HG03378 (cell line): ENCODE measurements at regions not wholly inside any gene's neighbourhood (a gene's known extent, or its start where the extent isn't known, plus 50 kb on each side); places are given as distances from the start of the nearest gene placed in this dataset.

Source experiments
- ATAC-seq: cut with Tn5 transposase; IDR thresholded peaks from one replicate; pipeline ENCODE4 v1.9.1; 2021; ENCODE audit warnings: mild to moderate bottlenecking, moderate library complexity; ENCODE audit not compliant: unreplicated experiment

- no peak for ATAC-seq
Measured at GRCh38 chr17:79361873-79362771, 248.7 kb downstream of the RBFOX3 start.

DNA sequence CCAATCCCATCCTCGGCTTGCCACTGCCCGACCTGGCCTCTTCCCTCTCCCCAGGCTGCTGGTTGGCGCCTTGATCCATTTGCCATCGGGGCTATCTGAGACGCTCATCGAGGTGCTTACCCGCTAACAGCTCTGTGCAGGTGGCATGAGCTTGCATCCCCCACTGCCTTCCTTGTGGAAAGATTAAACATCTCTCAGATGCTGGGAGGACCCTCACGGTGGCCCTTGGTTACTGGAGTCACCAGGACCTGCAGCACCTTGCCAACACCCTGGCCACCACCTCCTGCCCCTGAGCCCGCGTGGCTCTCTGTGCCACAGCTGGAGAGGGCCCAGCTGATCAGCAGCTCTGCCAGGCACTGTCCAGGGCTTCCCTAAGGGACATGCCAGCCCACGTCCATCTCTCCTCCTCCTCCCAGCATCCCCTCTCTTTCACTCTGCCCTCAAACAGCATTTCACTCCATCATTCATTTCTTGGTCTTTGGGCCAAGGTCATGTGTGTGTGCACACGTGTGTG is 249.6 kb downstream of the RBFOX3 start:
- no peak for ATAC-seq

GRCh38 chr17:79360196-79360595 is 250.7 kb downstream of the RBFOX3 start:
- no peak for ATAC-seq

- no peak for ATAC-seq
Measured at GRCh38 chr17:79356839-79357447, 253.9 kb downstream of the RBFOX3 start.

DNA sequence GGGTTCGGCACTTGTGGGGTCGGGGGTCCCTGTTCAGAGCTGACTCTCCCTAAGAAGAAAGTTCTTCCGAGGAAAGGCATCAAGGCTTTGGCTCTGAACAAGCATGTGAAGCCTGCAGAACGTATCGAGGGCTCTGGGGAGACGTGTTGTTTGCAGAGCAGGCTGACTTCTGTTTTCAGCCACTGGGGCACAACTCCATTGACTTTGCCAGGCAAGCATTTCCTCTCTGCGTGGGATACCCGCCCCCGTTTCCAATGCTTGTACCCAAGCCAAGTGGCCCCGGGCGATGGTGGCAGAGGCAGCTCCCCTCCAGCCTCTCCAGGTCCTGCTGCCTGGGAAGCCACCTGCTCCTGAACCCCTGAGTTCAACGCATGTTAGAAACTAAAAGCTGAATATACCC is 255.7 kb downstream of the RBFOX3 start:
- ATAC-seq = no peak

GRCh38 chr17:79354173-79354820 is 256.6 kb downstream of the RBFOX3 start:
- ATAC-seq = no peak

GRCh38 chr17:79353548-79353947 is 257.3 kb downstream of the RBFOX3 start:
- ATAC-seq = no peak

- no peak for ATAC-seq
Measured at GRCh38 chr17:79353016-79353415, 257.8 kb downstream of the RBFOX3 start.

GRCh38 chr17:79350533-79350932 is 260.3 kb downstream of the RBFOX3 start:
- ATAC-seq = no peak

DNA sequence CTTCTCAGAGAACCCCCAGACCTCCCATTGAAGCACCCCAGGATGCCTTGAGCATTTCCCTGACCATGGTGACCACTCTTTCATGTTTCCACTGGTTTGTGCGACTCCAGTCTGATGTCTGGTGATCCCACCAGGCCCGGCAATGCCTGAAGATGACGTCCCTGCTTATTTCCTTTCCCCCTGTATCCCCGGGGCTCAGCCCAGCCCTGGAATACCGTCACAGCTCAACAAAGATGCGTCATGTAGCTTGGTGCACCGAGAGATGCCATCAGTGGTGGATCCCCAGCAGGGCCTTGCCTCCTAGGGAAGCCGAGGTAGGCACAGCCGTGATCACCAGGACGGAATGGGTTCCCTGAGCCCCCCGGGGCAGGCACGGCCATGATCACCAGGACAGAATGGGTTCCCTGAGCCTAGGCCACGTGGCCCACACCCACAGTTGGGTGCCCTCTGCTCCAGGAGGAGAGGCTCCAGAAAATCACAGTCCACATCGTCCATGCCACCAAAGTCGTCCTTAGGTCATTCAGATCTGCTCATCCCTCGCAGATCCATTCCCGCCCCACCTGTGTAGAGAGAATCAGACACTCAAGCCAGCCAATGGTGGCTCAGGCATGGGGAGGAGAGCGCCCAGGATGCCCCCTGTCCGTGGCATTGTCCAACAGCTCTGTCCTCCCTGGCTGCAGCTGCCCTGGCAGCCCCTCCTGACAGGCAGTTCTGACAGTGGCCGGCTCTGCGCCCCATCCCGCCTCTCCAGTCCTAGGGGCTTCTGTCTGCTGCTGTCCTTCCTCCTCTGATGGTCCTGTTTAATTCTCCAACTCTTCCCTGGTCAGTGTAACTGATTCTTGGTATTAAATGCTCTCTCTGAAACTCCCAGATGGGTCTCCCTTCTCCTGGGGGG is 261.1 kb downstream of the RBFOX3 start:
- no peak for ATAC-seq

GRCh38 chr17:79342376-79342775 is 267.8 kb downstream of the ENGASE start:
- ATAC-seq = no peak

DNA sequence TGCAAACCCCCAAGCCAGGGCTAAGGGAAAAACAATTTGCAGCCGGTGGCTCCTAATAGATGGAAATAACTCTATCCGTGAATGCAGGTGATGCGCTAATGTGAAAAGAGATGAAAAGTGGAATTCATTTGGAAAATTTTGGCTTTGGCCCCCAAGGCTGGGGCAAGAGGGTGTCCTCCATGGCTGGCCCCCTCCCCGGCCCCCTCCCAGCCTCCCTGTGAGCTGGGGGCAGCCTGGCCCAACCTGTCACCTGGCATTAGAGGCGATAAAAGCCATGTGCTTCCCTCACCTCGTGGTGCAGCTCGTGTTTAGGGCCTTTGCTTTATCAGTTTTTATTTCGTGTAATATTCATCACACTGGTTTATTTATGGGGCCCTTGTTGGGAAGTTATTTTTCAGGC is 267.2 kb downstream of the ENGASE start:
- no peak for ATAC-seq

DNA sequence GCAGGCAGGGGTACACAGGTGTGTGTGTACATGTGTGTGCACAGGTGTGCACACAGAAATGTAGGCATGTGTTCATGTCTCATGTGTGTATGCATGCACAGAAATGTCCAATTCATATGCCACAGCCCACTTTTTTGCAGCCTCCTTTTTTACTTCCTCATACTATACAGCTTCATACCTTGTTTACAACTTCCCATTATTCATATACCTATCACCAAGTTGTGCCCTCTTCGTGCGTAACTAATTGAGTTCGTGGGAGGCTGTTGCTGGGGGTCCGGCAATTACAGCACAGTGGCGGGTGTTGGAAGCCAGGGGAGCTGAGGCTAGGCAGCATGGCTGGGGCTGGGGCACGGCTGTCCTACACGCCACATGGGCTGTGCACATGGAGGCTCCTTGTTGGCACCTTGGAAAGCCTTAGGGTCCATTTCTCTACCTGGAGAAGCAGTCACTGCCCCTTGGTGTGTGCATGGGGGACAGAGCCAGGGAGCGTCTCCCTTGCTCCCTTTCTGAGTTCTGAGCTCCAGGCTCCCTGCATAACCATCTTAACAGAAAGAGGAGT is 266.7 kb downstream of the ENGASE start:
- ATAC-seq = peak; percentile 24

DNA sequence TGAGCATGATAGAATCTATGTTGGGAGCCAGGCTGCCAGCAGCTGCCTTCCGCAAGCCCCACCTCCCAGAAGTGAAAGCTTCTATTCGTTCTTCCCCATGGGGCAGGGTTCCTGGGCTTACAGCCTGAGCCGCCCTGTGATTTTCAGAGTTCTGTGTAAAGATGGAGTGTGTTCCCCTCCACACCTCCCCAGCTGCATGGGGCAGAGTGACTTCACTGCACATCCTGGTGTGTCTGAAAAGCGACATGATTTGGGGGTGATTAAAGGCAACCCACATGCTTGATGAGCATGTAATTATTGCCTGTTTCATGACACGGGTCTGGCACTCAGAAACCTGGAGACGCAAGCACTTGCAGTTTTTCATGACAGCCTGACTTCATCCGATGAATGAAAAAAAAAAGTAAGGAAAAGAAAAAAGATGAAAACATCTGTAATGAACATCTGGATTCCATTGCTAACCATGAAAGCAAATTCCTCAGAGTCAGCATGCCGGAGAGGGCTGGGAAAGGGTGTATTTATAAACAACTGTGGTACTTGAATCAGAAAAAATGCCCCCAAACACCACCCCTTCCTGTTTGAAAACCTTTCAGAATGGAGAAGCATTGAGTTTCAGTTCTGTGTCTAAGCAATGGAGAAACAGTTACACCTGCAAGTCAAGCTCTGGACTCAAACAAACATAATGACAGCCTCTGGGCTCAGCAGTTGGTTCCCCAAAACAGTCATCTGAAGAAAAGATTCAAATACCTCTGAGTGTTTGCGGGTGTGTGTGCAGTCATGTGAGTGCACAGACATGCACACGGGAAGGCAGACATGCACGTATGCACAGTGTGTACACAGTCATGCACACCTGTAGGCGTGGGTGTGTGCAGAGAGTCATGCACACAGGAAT is 266.0 kb downstream of the ENGASE start:
- ATAC-seq = peak; percentile 64

DNA sequence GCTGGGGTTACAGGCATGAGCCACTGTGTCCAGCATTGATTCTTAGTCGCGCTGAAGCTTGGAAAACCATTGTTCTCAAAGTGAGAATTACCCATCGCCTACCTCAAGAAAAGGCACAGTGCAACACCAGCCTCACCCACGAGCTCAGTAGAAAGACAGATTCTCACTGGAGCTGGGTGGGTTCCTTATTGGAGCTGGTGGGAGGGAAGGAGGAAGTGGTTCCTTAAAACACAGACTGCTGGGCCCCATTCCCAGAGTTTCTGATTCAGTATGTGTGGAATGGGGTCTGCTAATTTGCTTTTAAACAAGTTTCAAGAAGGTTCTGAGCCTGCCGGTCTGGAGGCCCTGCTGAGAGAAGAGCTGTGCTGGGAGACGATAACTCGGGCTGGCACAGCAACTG is 264.7 kb downstream of the ENGASE start:
- no peak for ATAC-seq

GRCh38 chr17:79338604-79339003 is 264.0 kb downstream of the ENGASE start:
- no peak for ATAC-seq

GRCh38 chr17:79338152-79338551 is 263.5 kb downstream of the ENGASE start:
- no peak for ATAC-seq

DNA sequence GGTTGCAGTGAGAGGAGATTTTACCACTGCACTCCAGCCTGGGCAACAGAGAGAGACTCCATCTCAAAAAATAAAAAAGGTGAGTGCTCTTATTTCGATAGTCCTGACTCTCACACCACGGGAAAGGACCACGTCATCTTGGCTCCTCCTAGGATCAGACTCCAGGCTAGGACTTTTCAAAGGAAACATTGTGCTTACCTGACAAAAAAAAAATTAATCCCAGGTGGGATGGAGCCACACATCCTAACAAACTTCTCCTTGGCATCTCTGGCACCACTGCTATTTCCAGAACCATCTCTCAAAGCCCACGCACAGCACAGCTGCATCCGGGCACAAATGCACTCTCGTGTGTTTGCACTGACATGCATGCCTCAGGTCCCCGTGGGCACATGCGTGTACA is 262.4 kb downstream of the ENGASE start:
- ATAC-seq = no peak

DNA sequence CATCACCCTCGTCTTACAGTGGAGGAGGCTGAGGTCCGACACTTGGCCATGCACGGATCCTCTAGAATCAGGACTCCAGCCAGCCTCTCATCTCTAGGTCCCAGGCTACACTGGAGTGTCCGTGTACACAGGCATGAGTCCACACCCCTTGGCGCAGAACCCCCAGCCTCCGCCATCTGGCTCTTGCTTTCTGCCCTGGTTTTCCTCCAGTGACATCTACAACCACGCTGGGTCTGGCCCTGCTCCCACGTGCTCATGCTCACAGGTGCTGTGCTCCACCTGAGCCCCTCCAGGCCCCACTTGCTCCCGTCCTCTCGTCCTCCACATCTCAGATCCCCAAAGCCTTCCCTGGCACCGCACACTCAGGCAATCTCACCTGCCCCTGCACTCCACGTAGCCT is 260.8 kb downstream of the ENGASE start:
- ATAC-seq = no peak
